NCI-H2081 (cell line): ENCODE measurements at regions not wholly inside any gene's neighbourhood (a gene's known extent, or its start where the extent isn't known, plus 50 kb on each side); places are given as distances from the start of the nearest gene placed in this dataset.
"Not testable (repeated sequence)": the region's sequence is repeated elsewhere in the genome, so short reads cannot be mapped to it uniquely, and the experiment has no call there.

Experiments
- DNase-seq, 2 experiments: peaks; one replicate each; lab custom pipeline; 2025; lab: John Stamatoyannopoulos, UW

GRCh38 chr6:80508885-80509630, 402.6 kb downstream of the BCKDHB start:
- DNase-seq: no peak

GRCh38 chr6:80504882-80505281, 398.4 kb downstream of the BCKDHB start:
- DNase-seq: no peak

GRCh38 chr6:80503660-80504059, 397.2 kb downstream of the BCKDHB start:
- DNase-seq: no peak

DNA sequence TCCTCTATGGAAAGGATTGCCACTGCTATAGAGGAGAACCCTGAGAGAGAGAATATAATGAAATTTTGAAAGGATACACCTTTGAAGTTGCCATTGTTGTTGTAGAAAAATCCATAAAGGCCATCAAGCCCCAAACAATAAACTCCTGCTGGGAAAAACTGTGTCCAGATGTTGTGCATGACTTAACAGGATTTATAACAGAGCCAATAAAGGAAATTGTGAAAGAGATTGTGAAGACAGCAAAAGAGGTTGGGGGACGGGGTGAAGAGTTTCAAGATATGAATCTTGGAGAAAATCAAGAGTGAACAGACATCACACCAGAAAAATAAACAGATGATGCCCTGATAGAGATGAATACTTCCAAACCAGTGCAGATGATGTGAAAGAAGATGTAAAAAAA, 396.4 kb downstream of the BCKDHB start:
- no peak for DNase-seq

GRCh38 chr6:80501636-80502035, 395.2 kb downstream of the BCKDHB start:
- no peak for DNase-seq

GRCh38 chr6:80497696-80498486, 391.4 kb downstream of the BCKDHB start:
- DNase-seq: not testable (repeated sequence)

- DNase-seq: no peak
These were observed 383.6 kb downstream of the BCKDHB start for GRCh38 chr6:80489911-80490635.

GRCh38 chr6:80488190-80488589, 381.7 kb downstream of the BCKDHB start:
- DNase-seq: no peak

DNA sequence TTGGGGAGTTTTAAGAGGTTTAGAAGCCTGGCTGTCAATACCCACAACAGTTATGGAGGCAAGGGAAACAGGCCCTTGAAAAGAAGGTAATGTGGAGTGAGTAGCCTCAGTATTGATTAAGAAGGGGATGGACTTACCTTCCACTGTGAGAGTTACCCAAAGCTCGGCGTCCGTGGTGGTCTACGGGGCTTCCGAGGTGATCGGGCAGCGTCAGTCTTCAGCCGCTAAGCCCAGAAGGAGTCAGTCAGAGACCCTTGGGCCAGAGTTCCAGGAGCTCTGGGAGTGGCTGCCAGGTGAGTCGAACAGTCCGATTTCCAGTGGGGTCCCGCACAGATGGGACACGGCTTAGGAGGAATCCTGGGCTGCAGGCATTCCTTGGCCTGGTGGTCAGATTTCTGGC, 379.0 kb downstream of the BCKDHB start:
- DNase-seq: not testable (repeated sequence)

DNA sequence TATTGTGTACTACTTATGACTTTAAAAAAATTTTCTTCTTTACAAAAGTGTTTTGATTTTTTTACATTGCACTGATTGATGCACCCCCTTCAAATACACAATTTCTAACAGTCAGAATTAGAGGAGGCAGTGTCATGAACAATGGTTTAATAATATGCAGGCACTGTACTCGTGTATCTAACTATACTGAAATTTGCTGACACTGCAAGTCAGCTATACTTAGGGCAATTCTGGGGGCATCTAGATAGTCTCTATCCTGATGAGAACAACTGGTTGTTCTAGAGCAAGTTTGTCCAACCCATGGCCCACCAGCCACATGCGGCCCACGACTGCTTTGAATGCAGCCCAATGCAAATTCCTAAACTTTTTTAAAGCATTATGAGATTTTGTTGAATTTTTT, 375.6 kb downstream of the BCKDHB start:
- DNase-seq: no peak

GRCh38 chr6:80480421-80481157, 374.1 kb downstream of the BCKDHB start:
- no peak for DNase-seq

DNA sequence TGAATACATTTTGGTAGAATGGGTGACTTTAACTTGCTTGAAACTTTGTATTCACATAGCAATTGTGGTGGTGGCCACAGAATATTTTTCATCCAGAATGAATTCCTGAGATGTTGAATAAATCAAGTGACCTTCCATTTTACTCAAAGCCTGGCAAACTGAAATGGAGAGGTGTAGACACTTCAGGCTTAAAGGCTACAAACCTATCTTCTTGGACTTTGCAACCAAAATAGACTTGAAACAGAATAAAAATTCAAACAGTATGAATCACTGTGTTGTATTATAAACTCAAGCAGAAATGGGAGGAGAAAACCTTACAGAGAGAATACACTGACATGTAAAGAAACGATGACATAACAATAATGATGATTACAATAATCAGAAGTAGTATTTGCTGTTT, 371.6 kb downstream of the BCKDHB start:
- no peak for DNase-seq

DNA sequence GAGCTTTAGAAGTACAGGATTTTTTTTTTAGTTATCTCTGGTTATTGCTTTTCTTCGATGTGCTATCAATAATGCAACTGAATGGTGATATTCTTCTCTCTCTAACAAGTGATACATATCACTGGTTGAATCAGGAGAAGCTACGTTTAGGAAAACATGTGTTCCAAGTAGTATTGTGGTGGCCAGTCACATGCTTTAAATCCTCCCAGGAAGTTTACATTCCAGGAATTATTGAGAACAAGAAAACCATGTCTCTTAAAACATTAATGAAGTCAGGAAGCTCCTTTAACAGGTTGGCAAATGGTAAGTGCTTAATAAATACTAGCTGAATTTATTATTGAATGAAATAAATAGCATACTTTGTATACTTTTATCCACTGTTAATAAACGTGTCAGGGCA, 371.1 kb downstream of the BCKDHB start:
- no peak for DNase-seq

GRCh38 chr6:80472271-80472670, 365.8 kb downstream of the BCKDHB start:
- DNase-seq: no peak

GRCh38 chr6:80469977-80470376, 363.5 kb downstream of the BCKDHB start:
- no peak for DNase-seq

- DNase-seq: peak in 1 of 2 experiments; percentile 7
These were observed 361.9 kb downstream of the BCKDHB start for GRCh38 chr6:80468398-80468797.

DNA sequence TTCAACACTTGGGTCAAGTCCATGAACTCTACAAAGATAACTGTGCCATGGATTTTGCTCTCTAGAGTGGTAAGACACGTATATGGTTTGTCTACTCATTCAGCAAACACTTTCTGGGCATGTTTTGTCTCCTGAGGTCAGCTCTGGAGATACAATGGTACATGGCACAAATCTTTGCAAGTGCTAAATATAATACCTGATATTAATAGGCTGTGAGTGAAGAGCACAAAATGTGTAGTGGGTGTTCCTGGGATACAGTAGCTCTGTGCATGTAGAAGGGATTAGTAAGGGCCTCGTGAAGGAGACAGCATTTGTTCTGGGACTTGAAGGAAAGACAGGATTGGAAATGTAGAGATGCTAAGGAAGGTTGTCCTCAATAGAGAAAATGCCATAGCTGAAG, 360.9 kb downstream of the BCKDHB start:
- DNase-seq: no peak

GRCh38 chr6:80466981-80467380, 360.5 kb downstream of the BCKDHB start:
- DNase-seq: no peak

DNA sequence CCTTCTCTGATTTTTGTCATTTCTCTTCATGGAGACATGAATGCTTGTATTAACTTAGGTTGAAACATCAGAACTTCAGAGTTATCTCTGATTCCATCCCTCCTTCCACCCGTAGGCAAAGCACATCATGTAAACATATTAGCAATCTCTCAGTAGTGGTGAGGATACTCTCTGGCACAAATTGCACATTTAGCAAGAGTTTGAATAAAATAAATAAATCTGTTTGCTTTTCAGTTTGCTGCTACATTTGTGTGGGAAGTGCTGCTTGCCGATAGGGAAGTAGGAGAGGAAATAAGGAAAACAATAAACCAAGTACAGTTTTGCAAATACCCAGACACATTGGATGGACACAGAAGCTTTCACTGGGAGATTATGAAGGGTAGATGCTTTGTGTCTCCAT, 359.0 kb downstream of the BCKDHB start:
- no peak for DNase-seq

DNA sequence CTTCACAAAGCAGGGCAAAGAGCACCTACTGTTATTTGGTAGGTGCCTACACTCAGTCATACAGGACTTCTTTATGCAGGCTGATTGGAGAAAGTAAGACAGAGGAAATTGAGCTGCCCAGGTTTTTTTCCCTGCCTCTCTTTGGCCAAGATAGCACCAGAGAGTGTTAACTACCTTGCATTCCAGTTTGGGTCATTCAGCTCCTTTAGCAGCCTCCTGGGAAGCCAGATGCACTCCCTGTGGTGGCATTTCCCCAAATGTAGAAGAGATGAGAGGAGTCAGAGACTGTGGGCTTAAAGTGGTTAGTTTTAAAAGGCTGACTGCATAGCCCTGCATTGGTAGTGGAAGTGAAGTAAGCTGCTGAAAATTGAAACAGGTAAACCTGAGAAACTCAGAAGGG, 358.4 kb downstream of the BCKDHB start:
- DNase-seq: no peak

DNA sequence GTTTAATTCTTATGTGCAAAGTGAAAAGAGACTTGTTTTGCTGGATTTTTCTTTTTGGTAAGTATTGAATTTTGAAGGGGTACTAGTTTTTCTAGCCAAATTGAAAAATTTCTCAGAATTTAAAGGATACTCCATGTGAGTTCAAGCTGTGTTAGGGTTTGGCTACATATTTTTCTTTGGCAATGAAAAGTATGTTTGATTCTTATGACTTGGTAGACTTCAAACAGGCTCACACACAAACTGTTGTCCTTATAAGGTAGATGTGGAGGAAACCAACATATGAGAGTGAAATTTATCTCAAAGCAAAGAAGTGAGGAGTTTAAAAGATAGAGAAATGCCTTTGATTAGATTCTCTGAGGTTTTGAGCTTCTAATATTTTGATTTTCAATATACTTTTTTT, 356.7 kb downstream of the BCKDHB start:
- no peak for DNase-seq

DNA sequence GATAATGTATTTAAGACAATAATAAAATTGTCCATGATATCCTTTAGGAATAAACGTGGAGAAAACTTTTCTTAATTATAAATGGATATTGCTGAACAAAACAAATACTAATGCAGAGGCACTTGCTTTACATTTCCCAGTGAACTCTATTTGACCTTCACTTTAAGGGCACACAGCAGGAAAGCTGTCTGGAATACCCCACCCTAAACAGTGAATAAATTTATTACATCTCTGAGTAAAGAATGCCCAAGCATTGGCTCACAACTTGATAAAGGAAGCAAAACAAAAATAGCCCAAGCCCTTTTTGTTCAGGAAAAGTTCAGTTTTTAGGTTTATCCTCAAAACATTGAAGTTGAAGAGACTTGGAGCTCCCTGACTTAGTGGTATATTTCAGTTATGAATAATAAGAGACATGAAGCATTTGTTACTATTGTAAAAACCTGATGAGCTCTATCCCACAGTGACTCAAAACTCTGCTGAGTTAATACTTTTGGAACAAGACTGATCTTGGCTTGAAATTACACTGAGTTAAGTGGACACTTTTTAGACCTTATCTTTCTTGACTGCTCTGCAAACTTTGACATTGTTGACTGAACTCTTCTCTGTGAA, 353.9 kb downstream of the BCKDHB start:
- DNase-seq: no peak
